H1 (cell line): ENCODE measurements at regions not wholly inside any gene's neighbourhood (a gene's known extent, or its start where the extent isn't known, plus 50 kb on each side); places are given as distances from the start of the nearest gene placed in this dataset.

ENCODE experiments used
- CTCF ChIA-PET: fragments of 300-600 bp; sonication (Branson Sonifier 250); formaldehyde crosslinking; loops from one replicate; lab custom pipeline; 2021; ENCODE audit not compliant: partially characterized antibody; lab: Charles Lee
- POLR2A ChIA-PET: fragments of 300-600 bp; sonication (Branson Sonifier 250); formaldehyde crosslinking; loops from one replicate; lab custom pipeline; 2021; ENCODE audit warnings: inconsistent platforms; ENCODE audit not compliant: partially characterized antibody; lab: Charles Lee
- DNase-seq, 2 experiments: peaks; one replicate each; pipeline versions ENCODE4 v3.0.0 to v3.0.0-alpha.2; 2010 to 2022; ENCODE audit warnings: low spot score in 2 of 2, low read depth in 1 of 2, mixed read lengths in 1 of 2
- FAIRE-seq: peaks from 2 replicates; lab custom pipeline; 2011; peaks lifted over from hg19 to GRCh38; lab: Jason Lieb, UNC
- H2AFZ ChIP-seq: 2 replicates; pipeline ENCODE4 v1.8.1; 2012; ENCODE audit warnings: low read length, inconsistent platforms
- H2AK5ac ChIP-seq: 2 replicates; pipeline ENCODE4 v1.6.1; 2013; ENCODE audit warnings: low read depth, low read length
- H2BK120ac ChIP-seq: replicated peaks from 2 replicates; pipeline ENCODE3; 2013; ENCODE audit warnings: low read depth, low read length, inconsistent platforms
- H2BK12ac ChIP-seq: 2 replicates; pipeline ENCODE4 v1.6.1; 2013; ENCODE audit warnings: low read depth, low read length
- H2BK15ac ChIP-seq: 2 replicates; pipeline ENCODE4 v1.6.1; 2013; ENCODE audit warnings: low read length
- H2BK20ac ChIP-seq: 2 replicates; pipeline ENCODE4 v1.6.1; 2013; ENCODE audit warnings: low read length
- H2BK5ac ChIP-seq: 2 replicates; pipeline ENCODE4 v1.6.1; 2013; ENCODE audit warnings: low read depth, low read length
- H3K14ac ChIP-seq: 2 replicates; pipeline ENCODE4 v1.6.1; 2013; ENCODE audit warnings: inconsistent platforms; ENCODE audit not compliant: insufficient read length
- H3K18ac ChIP-seq: 2 replicates; pipeline ENCODE4 v1.6.1; 2013; ENCODE audit warnings: low read length; ENCODE audit errors: extremely low read depth
- H3K23ac ChIP-seq: 2 replicates; pipeline ENCODE4 v1.6.1; 2013; ENCODE audit warnings: inconsistent platforms; ENCODE audit not compliant: insufficient read length
- H3K23me2 ChIP-seq: 2 replicates; pipeline ENCODE4 v1.6.1; 2013; ENCODE audit warnings: low read depth, low read length
- H3K27ac ChIP-seq: 2 replicates; pipeline ENCODE4 v1.6.1; 2011; ENCODE audit warnings: low read depth, low read length, inconsistent platforms
- H3K27me3 ChIP-seq, 4 experiments: replicated peaks in 1 of 4; 1 replicate in 1 of 4; 2 replicates in 3 of 4; pipeline versions ENCODE4 v1.6.1 to v1.8.1; 2011 to 2013; ENCODE audit warnings: low read length in 3 of 4, mild to moderate bottlenecking in 3 of 4, inconsistent platforms in 2 of 4, mixed read lengths in 2 of 4, moderate library complexity in 1 of 4; ENCODE audit not compliant: control insufficient read depth in 3 of 4, insufficient read depth in 3 of 4; ENCODE audit errors: extremely low read depth in 1 of 4
- H3K36me3 ChIP-seq, 4 experiments: 2 replicates each; pipeline versions ENCODE4 v1.6.1 to v1.8.1; 2011 to 2013; ENCODE audit warnings: mild to moderate bottlenecking in 4 of 4, low read length in 3 of 4, moderate library complexity in 2 of 4, control low read depth in 1 of 4, inconsistent platforms in 1 of 4; ENCODE audit not compliant: insufficient read depth in 4 of 4, control insufficient read depth in 2 of 4
- H3K4ac ChIP-seq: replicated peaks from 2 replicates; pipeline ENCODE3; 2013; ENCODE audit warnings: low read length, low read depth, mixed read lengths, inconsistent platforms; ENCODE audit not compliant: insufficient read length
- H3K4me1 ChIP-seq, 4 experiments: replicated peaks in 1 of 4; 1 replicate in 1 of 4; 2 replicates in 3 of 4; pipeline versions ENCODE4 v1.6.1 to v1.8.1; 2011 to 2013; ENCODE audit warnings: low read length in 3 of 4, inconsistent platforms in 2 of 4, mixed read lengths in 1 of 4; ENCODE audit not compliant: insufficient read depth in 4 of 4, control insufficient read depth in 3 of 4
- H3K4me2 ChIP-seq, 2 experiments: 2 replicates each; pipeline versions ENCODE4 v1.6.1 to v1.8.1; 2011 to 2013; ENCODE audit warnings: low read depth in 2 of 2, low read length in 2 of 2, control low read depth in 1 of 2, inconsistent platforms in 1 of 2, mild to moderate bottlenecking in 1 of 2; ENCODE audit not compliant: insufficient read depth in 1 of 2
- H3K4me3 ChIP-seq, 4 experiments: fragments of 200-600, 300-600 bp in 1 of 4; sonication (generic), shearing (Covaris generic), sonication (Bioruptor Twin) in 1 of 4; 2 replicates each; pipeline versions ENCODE4 v1.5.1 to v1.8.1; 2011 to 2016; ENCODE audit warnings: low read length in 4 of 4, low read depth in 3 of 4, control low read depth in 2 of 4, inconsistent platforms in 2 of 4, mild to moderate bottlenecking in 2 of 4, mixed read lengths in 1 of 4, moderate library complexity in 1 of 4; ENCODE audit not compliant: insufficient read depth in 2 of 4; ENCODE audit errors: extremely low read depth in 1 of 4
- H3K56ac ChIP-seq: replicated peaks from 2 replicates; pipeline ENCODE3; 2013; ENCODE audit warnings: low read depth, mild to moderate bottlenecking, mixed read lengths, low read length, inconsistent platforms; ENCODE audit not compliant: insufficient read length
- H3K79me1 ChIP-seq: 2 replicates; pipeline ENCODE4 v1.6.1; 2013; ENCODE audit warnings: low read depth, low read length, control low read depth
- H3K79me2 ChIP-seq, 2 experiments: 2 replicates each; pipeline versions ENCODE4 v1.6.1 to v1.8.1; 2012 to 2013; ENCODE audit warnings: low read length in 2 of 2, mild to moderate bottlenecking in 2 of 2, inconsistent platforms in 1 of 2; ENCODE audit not compliant: insufficient read depth in 2 of 2, control insufficient read depth in 1 of 2
- H3K9ac ChIP-seq, 4 experiments: replicated peaks in 1 of 4; 1 replicate in 1 of 4; 2 replicates in 3 of 4; pipeline versions ENCODE4 v1.6.1 to v1.8.1; 2011 to 2013; ENCODE audit warnings: low read depth in 3 of 4, low read length in 3 of 4, control low read depth in 2 of 4, mild to moderate bottlenecking in 2 of 4, moderate library complexity in 2 of 4, inconsistent platforms in 1 of 4; ENCODE audit errors: extremely low read depth in 1 of 4
- H3K9me3 ChIP-seq, 2 experiments: 2 replicates each; pipeline versions ENCODE4 v1.6.1 to v1.8.1; 2012 to 2013; ENCODE audit warnings: mild to moderate bottlenecking in 2 of 2, moderate library complexity in 2 of 2, control low read depth in 1 of 2, inconsistent platforms in 1 of 2, low read depth in 1 of 2, low read length in 1 of 2, mixed read lengths in 1 of 2; ENCODE audit not compliant: insufficient read depth in 2 of 2
- H4K20me1 ChIP-seq, 2 experiments: replicated peaks in 1 of 2; 2 replicates each; pipeline versions ENCODE3 to v1.8.1; 2011 to 2013; ENCODE audit warnings: inconsistent platforms in 2 of 2, low read length in 2 of 2, mild to moderate bottlenecking in 1 of 2; ENCODE audit not compliant: insufficient read depth in 2 of 2, control insufficient read depth in 1 of 2
- H4K5ac ChIP-seq: 2 replicates; pipeline ENCODE4 v1.6.1; 2013; ENCODE audit warnings: low read length, low read depth, mixed read lengths, inconsistent platforms; ENCODE audit not compliant: insufficient read length
- H4K8ac ChIP-seq: 2 replicates; pipeline ENCODE4 v1.8.0; 2013; ENCODE audit warnings: mild to moderate bottlenecking, moderate library complexity, low read length, inconsistent platforms; ENCODE audit not compliant: insufficient read depth; ENCODE audit errors: extremely low read depth
- H4K91ac ChIP-seq: replicated peaks from 2 replicates; pipeline ENCODE3; 2013; ENCODE audit warnings: low read length, mixed read lengths, inconsistent platforms; ENCODE audit not compliant: insufficient read length
- FOSL1 ChIP-seq: IDR thresholded peaks from 2 replicates; pipeline ENCODE4 v1.6.1; 2011; ENCODE audit warnings: mild to moderate bottlenecking, low read depth, low read length, moderate library complexity; ENCODE audit not compliant: insufficient read depth
- WGBS, 2 experiments: shearing (Covaris generic) in 1 of 2; methylation state at CpG; one replicate each; pipeline versions ENCODE4 v1.1.6 to v1.1.7; 2013 to 2015; ENCODE audit warnings: low lambda C conversion rate in 2 of 2, mixed read lengths in 2 of 2, inconsistent platforms in 1 of 2, low coverage in 1 of 2, missing lambda C conversion rate in 1 of 2; ENCODE audit not compliant: insufficient replicate concordance in 2 of 2, insufficient coverage in 1 of 2, insufficient read length in 1 of 2; ENCODE audit errors: extremely low coverage in 1 of 2, missing lambda C conversion rate in 1 of 2; 5-methylcytosine and 5-hydroxymethylcytosine counted together

GRCh38 chrX:63920875-63921274 lies 135.9 kb upstream of the ARHGEF9 start:
- Histone ChIP-seq H3K56ac (no peak overlapping the region), H3K27me3 (no peaks in the 10 kb centered on the region), H3K4me3 (no peak overlapping the region), H3K23me2 (no peaks in the 10 kb centered on the region), H2BK20ac (no peak overlapping the region), H2BK120ac (no peak overlapping the region), H4K91ac (no peak overlapping the region), H4K20me1 (no peaks in the 10 kb centered on the region), H4K8ac (no peak overlapping the region), H3K9me3 (peaks cover 10 to 18% of the 10 kb centered on the region in 2 experiments; a peak in 1 of 4 replicates), H3K14ac (no peak overlapping the region), H2BK5ac (no peak overlapping the region), H2BK15ac (no peak overlapping the region), H3K27ac (no peak overlapping the region), H4K5ac (no peak overlapping the region), H3K79me2 (no peaks in the 10 kb centered on the region), H3K4me1 (no peaks in the 10 kb centered on the region), H3K9ac (no peak overlapping the region), H2BK12ac (no peak overlapping the region), H3K4me2 (no peak overlapping the region), H3K79me1 (no peaks in the 10 kb centered on the region), H2AFZ (no peak overlapping the region), H3K23ac (no peak overlapping the region), H2AK5ac (no peak overlapping the region), H3K4ac (no peak overlapping the region), H3K18ac (no peak overlapping the region), H3K36me3 (no peaks in the 10 kb centered on the region)
- CTCF ChIA-PET, result interaction anchor here (1.1 kb wide), 1 partner anchor 9 kb away, joined by 5 read pairs; no protein-coding TSS in a partner anchor
- no peak for TF ChIP-seq FOSL1
- POLR2A ChIA-PET, result interaction anchor here (0.6 kb wide), 1 partner anchor 138 kb away, joined by 3 read pairs; no protein-coding TSS in a partner anchor
- FAIRE-seq, result peak; percentile 42
- WGBS, 2 experiments, result 93% methylated on average over 2 of the region's 2 CpGs; no CpG with 5 or more reads in 1 of the 2 experiments
- DNase-seq, result no peak
